PC-3 (cell line): ENCODE measurements at regions not wholly inside any gene's neighbourhood (a gene's known extent, or its start where the extent isn't known, plus 50 kb on each side); places are given as distances from the start of the nearest gene placed in this dataset.

Source experiments
- ATAC-seq: fragments of 200-7000 bp; cut with Tn5 transposase; 2 replicates; pipeline ENCODE4 v1.9.1; 2020; ENCODE audit warnings: mild to moderate bottlenecking, moderate library complexity
- BruUV-seq: library from RNA; stranded (reverse); fragments of 400-500 nt; replicated peaks from 2 replicates; lab custom pipeline; 2021; lab: Mats Ljungman, UMichigan
- CTCF ChIA-PET: fragments of 300-600 bp; sonication (Branson Sonifier 250); formaldehyde crosslinking; loops from one replicate; lab custom pipeline; 2022; ENCODE audit warnings: antibody characterized with exemption; lab: Charles Lee
- POLR2A ChIA-PET: fragments of 300-600 bp; sonication (Branson Sonifier 250); formaldehyde crosslinking; loops from one replicate; lab custom pipeline; 2022; ENCODE audit warnings: antibody characterized with exemption; ENCODE audit not compliant: unreplicated experiment; lab: Charles Lee
- DNase-seq: peaks from one replicate; pipeline ENCODE4 v3.0.0-alpha.2; 2015
- H2AFZ ChIP-seq: fragments of 300-600 bp; sonication (generic); 2 replicates; pipeline ENCODE4 v1.6.0; 2016; ENCODE audit warnings: antibody characterized with exemption, low read length
- H3F3A ChIP-seq: fragments of 300-600 bp; sonication (generic); one replicate; pipeline ENCODE4 v1.6.0; 2017; ENCODE audit warnings: antibody characterized with exemption, low read length, control low read depth, mild to moderate bottlenecking; ENCODE audit not compliant: unreplicated experiment
- H3K27ac ChIP-seq: fragments of 300-600 bp; sonication (generic); 2 replicates; pipeline ENCODE4 v1.5.1; 2016; ENCODE audit warnings: mild to moderate bottlenecking, low read length
- H3K27me3 ChIP-seq: fragments of 300-600 bp; sonication (generic); 2 replicates; pipeline ENCODE4 v1.6.1; 2016; ENCODE audit warnings: low read length, mixed read lengths
- H3K36me3 ChIP-seq: fragments of 300-600 bp; sonication (generic); 2 replicates; pipeline ENCODE4 v1.6.1; 2016; ENCODE audit warnings: low read depth, mixed run types, low read length, mixed read lengths
- H3K4me1 ChIP-seq: fragments of 300-600 bp; sonication (generic); 2 replicates; pipeline ENCODE4 v1.5.1; 2016; ENCODE audit warnings: low read length; ENCODE audit not compliant: insufficient read depth
- H3K4me2 ChIP-seq: fragments of 300-600 bp; sonication (generic); 2 replicates; pipeline ENCODE4 v1.6.0; 2016; ENCODE audit warnings: low read length
- H3K4me3 ChIP-seq: fragments of 300-600 bp; sonication (generic); 2 replicates; pipeline ENCODE4 v1.5.1; 2016; ENCODE audit warnings: mild to moderate bottlenecking, low read length, mixed read lengths
- H3K79me2 ChIP-seq: fragments of 300-600 bp; sonication (generic); 2 replicates; pipeline ENCODE4 v1.6.1; 2017; ENCODE audit warnings: low read length, mixed read lengths
- H3K9ac ChIP-seq: fragments of 300-600 bp; sonication (generic); 2 replicates; pipeline ENCODE4 v1.6.0; 2016; ENCODE audit warnings: mild to moderate bottlenecking, low read length
- H3K9me2 ChIP-seq: fragments of 300-600 bp; sonication (generic); replicated peaks from 2 replicates; pipeline ENCODE4 v1.6.1; 2016; ENCODE audit warnings: mixed run types, low read length, mixed read lengths
- H3K9me3 ChIP-seq: fragments of 300-600 bp; sonication (generic); 2 replicates; pipeline ENCODE4 v1.6.1; 2016; ENCODE audit warnings: low read length, mixed read lengths
- H4K20me1 ChIP-seq: fragments of 300-600 bp; sonication (generic); 2 replicates; pipeline ENCODE4 v1.6.1; 2016; ENCODE audit warnings: low read length, mixed read lengths
- CTCF ChIP-seq: fragments of 300-600 bp; sonication (generic); conservative IDR thresholded peaks from 2 replicates; pipeline ENCODE4 v1.5.1; 2017; ENCODE audit warnings: antibody characterized with exemption, low read depth, mild to moderate bottlenecking, low read length
- EZH2 ChIP-seq: fragments of 300-600 bp; sonication (generic); IDR thresholded peaks from one replicate; pipeline ENCODE4 v1.6.1; 2017; ENCODE audit warnings: antibody characterized with exemption, mild to moderate bottlenecking, low read length; ENCODE audit not compliant: unreplicated experiment
- EZH2phosphoT487 ChIP-seq: fragments of 300-600 bp; sonication (generic); IDR thresholded peaks from 2 replicates; pipeline ENCODE4 v1.6.1; 2018; ENCODE audit warnings: mild to moderate bottlenecking, antibody characterized with exemption, low read length, borderline replicate concordance
- intact Hi-C: fragments of 100-400 bp; cut with micrococcal nuclease; formaldehyde crosslinking; loops from 2 replicates; pipeline ENCODE4 v1.9.0; 2023

- H3K9ac ChIP-seq = no peak overlapping the region
- H3K36me3 ChIP-seq = no peaks in the 10 kb centered on the region
- ATAC-seq = peak; percentile 90
- H2AFZ ChIP-seq = 0 out of 2 replicates have a peak overlapping the region, but pooled peaks have one; percentile 44
- H4K20me1 ChIP-seq = no peaks in the 10 kb centered on the region
- no peaks in the 10 kb centered on the region for H3K9me3 ChIP-seq
- ChIA-PET POLR2A (no interaction called here), CTCF (no interaction called here)
- H3K9me2 ChIP-seq = no peaks in the 10 kb centered on the region
- TF ChIP-seq EZH2 = no peak
- no peak for TF ChIP-seq EZH2phosphoT487
- TF ChIP-seq CTCF = no peak
- H3K27ac ChIP-seq = 0 out of 2 replicates have a peak overlapping the region, but pooled peaks have one; percentile 17
- BruUV-seq = no TSS peak
- H3F3A ChIP-seq = no peaks in the 10 kb centered on the region
- no peaks in the 10 kb centered on the region for H3K27me3 ChIP-seq
- no peak overlapping the region for H3K4me3 ChIP-seq
- no peak overlapping the region for H3K4me2 ChIP-seq
- H3K79me2 ChIP-seq = no peaks in the 10 kb centered on the region
- peaks cover 10% of the 10 kb centered on the region for H3K4me1 ChIP-seq
- intact Hi-C loops = no loop called here
- DNase-seq = peak; percentile 75
Observed at GRCh38 chr4:187333151-187333550, 609.5 kb upstream of the FAT1 start.

GRCh38 chr4:187335339-187335738 is 611.7 kb upstream of the FAT1 start:
- Histone ChIP-seq H3K9me3 (no peaks in the 10 kb centered on the region), H3K27ac (no peak overlapping the region), H3K27me3 (no peaks in the 10 kb centered on the region), H3K4me2 (no peak overlapping the region), H4K20me1 (no peaks in the 10 kb centered on the region), H3K36me3 (no peaks in the 10 kb centered on the region), H3K4me3 (no peak overlapping the region), H3K79me2 (no peaks in the 10 kb centered on the region), H2AFZ (no peak overlapping the region), H3K4me1 (peaks cover 10% of the 10 kb centered on the region), H3K9me2 (no peaks in the 10 kb centered on the region), H3K9ac (no peak overlapping the region), H3F3A (no peaks in the 10 kb centered on the region)
- intact Hi-C loops = no loop called here
- BruUV-seq = no TSS peak
- ATAC-seq (no peak), DNase-seq (no peak)
- TF ChIP-seq CTCF (no peak), EZH2phosphoT487 (no peak), EZH2 (no peak)
- CTCF ChIA-PET = no interaction called here
- POLR2A ChIA-PET = no interaction called here

- no TSS peak for BruUV-seq
- ChIA-PET POLR2A (no interaction called here), CTCF (no interaction called here)
- peaks cover 10% of the 10 kb centered on the region for H3K4me1 ChIP-seq
- ATAC-seq (peak; percentile 71), DNase-seq (peak; percentile 72)
- no peaks in the 10 kb centered on the region for H3K9me2 ChIP-seq
- H2AFZ ChIP-seq = no peak overlapping the region
- H3K9me3 ChIP-seq = no peaks in the 10 kb centered on the region
- no peak overlapping the region for H3K27ac ChIP-seq
- H3K4me3 ChIP-seq = no peak overlapping the region
- H4K20me1 ChIP-seq = no peaks in the 10 kb centered on the region
- H3K4me2 ChIP-seq = no peak overlapping the region
- intact Hi-C loops = no loop called here
- H3K9ac ChIP-seq = no peak overlapping the region
- no peaks in the 10 kb centered on the region for H3K27me3 ChIP-seq
- no peaks in the 10 kb centered on the region for H3K36me3 ChIP-seq
- no peak for TF ChIP-seq EZH2
- H3K79me2 ChIP-seq = no peaks in the 10 kb centered on the region
- H3F3A ChIP-seq = no peaks in the 10 kb centered on the region
Observed at GRCh38 chr4:187354740-187355139, 631.1 kb upstream of the FAT1 start.
